ENCODE measurements at regions not wholly inside any gene's neighbourhood (a gene's known extent, or its start where the extent isn't known, plus 50 kb on each side); places are given as distances from the start of the nearest gene placed in this dataset.

- TF ChIP-seq CTCF (conservative IDR thresholded peaks at IDR 0.05; ENCODE audit: low read depth, low read length) = no peak
- no peak for TF ChIP-seq CHD1 (IDR thresholded peaks at IDR 0.05; ENCODE audit: low read depth, low read length)
These were observed 1018.6 kb downstream of the TBC1D22A start for GRCh38 chr22:47781024-47781423.

All from IMR-90 (cell line).